Breast epithelium (tissue), 4 donors: ENCODE measurements at regions not wholly inside any gene's neighbourhood (a gene's known extent, or its start where the extent isn't known, plus 50 kb on each side); places are given as distances from the start of the nearest gene placed in this dataset.

Experiments used
- DNase-seq, 2 donors: peaks; one replicate each; pipeline ENCODE4 v3.0.0-alpha.2; 2019; ENCODE audit warnings: low spot score in 2 of 2
- H3K27ac ChIP-seq, 2 donors: fragments of 200-600 bp; sonication (generic) in 1 of 2; one replicate each; pipeline ENCODE4 v1.5.1; 2016 to 2019; ENCODE audit warnings: mild to moderate bottlenecking in 1 of 2
- H3K27me3 ChIP-seq, 2 donors: fragments of 200-600 bp; sonication (generic) in 1 of 2; one replicate each; pipeline versions ENCODE4 v1.5.1 to v1.6.0; 2017 to 2019; ENCODE audit warnings: control low read depth in 1 of 2, mild to moderate bottlenecking in 1 of 2
- H3K36me3 ChIP-seq: fragments of 200-600 bp; one replicate; pipeline ENCODE4 v1.5.1; 2019
- H3K4me1 ChIP-seq, 2 donors: fragments of 200-600 bp; sonication (generic); one replicate each; pipeline ENCODE4 v1.5.1; 2016 to 2019; ENCODE audit warnings: control low read depth in 1 of 2
- H3K4me3 ChIP-seq, 3 donors: fragments of 200-600 bp; sonication (generic); 1 replicate in 2 of 3; 2 replicates in 1 of 3; pipeline ENCODE4 v1.5.1; 2016 to 2019; ENCODE audit warnings: mild to moderate bottlenecking in 3 of 3, moderate library complexity in 2 of 3
- H3K9me3 ChIP-seq, 2 donors: fragments of 200-600 bp; sonication (generic) in 1 of 2; one replicate each; pipeline ENCODE4 v1.5.1; 2016 to 2019; ENCODE audit warnings: control low read depth in 1 of 2
- CTCF ChIP-seq, 3 donors: fragments of 450-650 bp; IDR thresholded peaks; one replicate each; pipeline ENCODE4 v1.5.1; 2016 to 2017; ENCODE audit warnings: antibody characterized with exemption in 3 of 3, mild to moderate bottlenecking in 3 of 3, moderate library complexity in 3 of 3
- POLR2A ChIP-seq: fragments of 450-650 bp; IDR thresholded peaks from one replicate; pipeline ENCODE4 v1.6.1; 2016; ENCODE audit warnings: antibody characterized with exemption, mild to moderate bottlenecking, moderate library complexity
- POLR2AphosphoS5 ChIP-seq, 3 donors: sonication (generic); formaldehyde crosslinking; IDR thresholded peaks; one replicate each; pipeline ENCODE4 v1.6.1; 2017; ENCODE audit warnings: antibody characterized with exemption in 3 of 3
- intact Hi-C: fragments of 100-400 bp; cut with DNase I; formaldehyde crosslinking; loops from one replicate; pipeline ENCODE4 v1.15.1; 2023; ENCODE audit warnings: low total_unique reads

DNA sequence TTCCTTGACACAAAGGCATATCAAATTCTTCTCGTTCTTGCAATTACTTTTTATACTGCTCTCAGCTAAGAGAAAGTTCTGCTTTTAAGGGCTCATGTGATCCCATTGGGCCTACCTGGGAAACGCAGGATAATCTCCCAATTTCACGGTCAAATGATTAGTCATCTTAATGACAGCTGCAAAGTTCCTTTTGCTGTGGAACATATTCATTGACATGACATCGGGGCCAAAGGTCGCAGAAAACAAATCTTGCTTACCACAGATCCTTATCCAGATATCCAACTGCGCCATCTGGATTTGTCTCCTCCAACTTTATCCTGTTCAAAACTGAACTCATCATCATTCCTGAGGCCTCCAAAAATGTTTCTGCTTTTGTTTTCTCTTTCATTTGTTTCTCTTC, 1085.6 kb upstream of the WWC1 start:
- intact Hi-C loops, result no loop called here
- no peaks in the 10 kb centered on the region for H3K4me1 ChIP-seq
- H3K27me3 ChIP-seq, result no peaks in the 10 kb centered on the region
- no peaks in the 10 kb centered on the region for H3K36me3 ChIP-seq
- TF ChIP-seq POLR2A (no peak), CTCF (IDR thresholded peaks at IDR 0.05) (no peak), POLR2AphosphoS5 (IDR thresholded peaks at IDR 0.05) (no peak)
- no peaks in the 10 kb centered on the region for H3K9me3 ChIP-seq
- no peak overlapping the region for H3K27ac ChIP-seq
- DNase-seq, result no peak
- no peak overlapping the region for H3K4me3 ChIP-seq

DNA sequence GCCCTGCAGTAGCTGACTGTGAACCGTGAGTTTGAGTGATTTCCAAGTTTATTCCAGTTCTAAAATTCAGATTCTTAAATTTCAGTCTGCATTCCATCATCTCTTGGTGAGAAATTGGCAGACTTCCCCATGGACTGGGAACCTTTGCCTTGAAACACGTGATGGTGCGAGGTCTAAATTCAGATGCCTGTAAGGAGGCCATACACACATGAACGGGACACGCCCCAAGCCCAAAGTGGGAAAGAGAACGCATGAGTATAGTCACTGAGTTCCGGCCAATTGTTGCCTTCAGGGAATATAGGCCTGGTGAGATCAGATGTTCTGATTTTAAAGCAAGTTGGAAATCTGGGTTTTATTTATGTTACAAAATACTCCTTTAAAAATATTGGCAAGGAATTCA, 1084.4 kb upstream of the WWC1 start:
- no peak for DNase-seq
- Histone ChIP-seq H3K27me3 (no peaks in the 10 kb centered on the region), H3K36me3 (no peaks in the 10 kb centered on the region), H3K27ac (no peak overlapping the region), H3K4me1 (no peaks in the 10 kb centered on the region), H3K4me3 (no peak overlapping the region), H3K9me3 (no peaks in the 10 kb centered on the region)
- intact Hi-C loops, result no loop called here
- TF ChIP-seq CTCF (IDR thresholded peaks at IDR 0.05) (no peak), POLR2A (no peak), POLR2AphosphoS5 (IDR thresholded peaks at IDR 0.05) (no peak)

DNA sequence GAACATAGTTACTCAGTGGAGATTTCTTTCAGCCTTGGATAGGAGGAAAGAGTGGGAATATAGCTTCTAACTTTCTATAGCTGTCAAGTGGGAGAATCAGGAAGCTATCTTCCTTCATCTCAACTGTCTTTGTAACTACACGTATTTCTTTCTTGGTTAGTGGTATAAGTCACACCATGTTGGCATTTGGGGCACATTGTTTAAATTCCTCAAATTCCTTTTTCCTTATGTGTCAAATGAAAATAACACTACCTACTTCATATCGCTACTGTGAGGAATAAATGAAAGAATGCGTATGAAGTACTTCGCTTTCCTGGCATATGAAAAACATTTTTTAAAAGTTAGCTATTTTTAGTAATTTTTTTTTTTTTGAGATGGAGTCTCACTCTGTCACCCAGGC, 1082.5 kb upstream of the WWC1 start:
- TF ChIP-seq CTCF (IDR thresholded peaks at IDR 0.05) (no peak), POLR2A (no peak), POLR2AphosphoS5 (IDR thresholded peaks at IDR 0.05) (no peak)
- Histone ChIP-seq H3K4me3 (no peak overlapping the region), H3K9me3 (no peaks in the 10 kb centered on the region), H3K27ac (no peak overlapping the region), H3K27me3 (no peaks in the 10 kb centered on the region), H3K4me1 (no peaks in the 10 kb centered on the region), H3K36me3 (no peaks in the 10 kb centered on the region)
- DNase-seq, result no peak
- intact Hi-C loops, result no loop called here

- Histone ChIP-seq H3K9me3 (no peaks in the 10 kb centered on the region), H3K4me1 (no peaks in the 10 kb centered on the region), H3K27ac (no peak overlapping the region), H3K27me3 (no peaks in the 10 kb centered on the region), H3K4me3 (no peak overlapping the region), H3K36me3 (no peaks in the 10 kb centered on the region)
- intact Hi-C loops, result no loop called here
- no peak for DNase-seq
- no peak for TF ChIP-seq POLR2A
- no peak for TF ChIP-seq CTCF (IDR thresholded peaks at IDR 0.05)
- no peak for TF ChIP-seq POLR2AphosphoS5 (IDR thresholded peaks at IDR 0.05)
Measured at GRCh38 chr5:167217097-167217743, 1074.2 kb upstream of the WWC1 start.

- TF ChIP-seq POLR2A (no peak), CTCF (IDR thresholded peaks at IDR 0.05) (no peak), POLR2AphosphoS5 (IDR thresholded peaks at IDR 0.05) (no peak)
- H3K4me1 ChIP-seq, result no peaks in the 10 kb centered on the region
- H3K27ac ChIP-seq, result no peak overlapping the region
- DNase-seq, result no peak
- intact Hi-C loops, result no loop called here
- no peaks in the 10 kb centered on the region for H3K36me3 ChIP-seq
- no peaks in the 10 kb centered on the region for H3K9me3 ChIP-seq
- no peak overlapping the region for H3K4me3 ChIP-seq
- no peaks in the 10 kb centered on the region for H3K27me3 ChIP-seq
Measured at GRCh38 chr5:167219298-167219697, 1072.1 kb upstream of the WWC1 start.
